Kidney capillary endothelial cell (primary cell): ENCODE measurements at regions not wholly inside any gene's neighbourhood (a gene's known extent, or its start where the extent isn't known, plus 50 kb on each side); places are given as distances from the start of the nearest gene placed in this dataset.

Experiments used
- DNase-seq: peaks from one replicate; pipeline ENCODE4 v3.0.0-alpha.2; 2018; ENCODE audit warnings: low spot score

GRCh38 chr2:173669888-173670287 is 295.3 kb downstream of the SP3 start:
- no peak for DNase-seq

GRCh38 chr2:173672573-173673340 is 292.4 kb downstream of the SP3 start:
- DNase-seq, result no peak

DNA sequence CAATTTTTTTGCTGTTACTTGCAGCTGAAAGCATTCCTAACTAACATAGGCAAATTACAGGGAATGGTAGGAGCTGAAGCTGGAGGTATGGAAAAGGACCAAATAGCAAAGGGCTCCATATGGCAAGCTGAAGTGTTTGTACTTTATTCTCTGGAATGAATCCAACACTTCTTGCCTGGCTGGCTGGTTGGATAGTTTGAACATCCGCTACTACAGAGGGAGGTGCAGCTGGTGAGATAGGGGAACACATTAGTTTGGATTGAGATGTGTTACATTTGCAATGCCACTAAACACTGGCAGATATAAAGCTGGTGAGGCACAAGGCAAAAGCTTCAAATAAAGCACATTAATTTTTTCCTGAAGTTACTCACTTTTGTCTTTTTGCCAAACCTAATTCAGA is 291.5 kb downstream of the SP3 start:
- no peak for DNase-seq

- no peak for DNase-seq
Measured at GRCh38 chr2:173676647-173677046, 288.5 kb downstream of the SP3 start.

DNA sequence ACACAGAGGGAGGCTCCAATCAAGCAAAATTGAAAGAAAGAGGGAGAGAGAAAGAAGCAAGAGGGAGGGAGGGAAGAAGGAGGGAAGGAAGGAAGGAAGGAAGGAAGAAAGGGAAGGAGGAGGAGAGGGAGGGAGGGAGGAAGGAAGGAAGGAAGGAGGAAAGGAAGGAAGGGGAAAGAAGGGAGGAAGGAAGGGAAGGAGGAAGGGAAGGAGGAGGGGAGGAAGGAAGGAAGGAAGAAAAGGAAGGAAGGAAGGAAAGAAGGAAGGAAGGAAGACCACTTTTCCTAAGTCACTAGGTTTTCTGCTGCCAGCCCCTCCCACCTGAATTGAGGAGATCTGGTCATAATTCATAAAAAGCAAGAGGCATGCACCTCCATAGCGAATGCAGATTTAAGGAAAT is 287.0 kb downstream of the SP3 start:
- DNase-seq, result no peak

- DNase-seq, result no peak
Measured at GRCh38 chr2:173680574-173680973, 284.6 kb downstream of the SP3 start.

GRCh38 chr2:173681881-173682650 is 283.1 kb downstream of the SP3 start:
- DNase-seq, result no peak

DNA sequence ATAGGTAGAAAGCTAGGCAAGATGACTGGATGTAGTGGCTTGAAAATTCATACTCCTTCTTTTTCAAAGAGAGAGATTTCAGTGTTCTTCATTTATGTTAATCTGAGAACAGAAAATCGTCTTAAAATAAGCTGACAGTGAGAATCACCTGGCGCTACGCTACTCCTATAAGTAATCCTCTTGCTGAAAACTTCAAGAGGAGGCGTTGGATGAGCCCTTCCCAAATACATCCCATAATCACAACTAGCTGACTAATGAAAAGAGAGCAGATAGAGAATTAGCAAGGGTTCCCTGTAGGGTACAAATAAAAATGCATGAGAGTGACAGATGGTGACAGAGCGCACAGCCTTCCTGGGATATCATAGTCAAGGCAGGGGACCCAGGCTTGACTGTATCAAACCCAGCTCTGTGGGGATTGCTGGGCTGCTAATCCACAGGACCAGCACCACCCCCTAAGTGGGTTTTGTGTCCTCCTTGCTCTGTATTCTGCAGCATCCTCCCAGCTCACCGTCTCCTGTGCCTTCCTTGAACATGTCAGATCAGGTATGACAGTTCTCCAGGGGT is 280.2 kb downstream of the SP3 start:
- no peak for DNase-seq

- DNase-seq, result no peak
Measured at GRCh38 chr2:173690349-173690748, 274.8 kb downstream of the SP3 start.

DNA sequence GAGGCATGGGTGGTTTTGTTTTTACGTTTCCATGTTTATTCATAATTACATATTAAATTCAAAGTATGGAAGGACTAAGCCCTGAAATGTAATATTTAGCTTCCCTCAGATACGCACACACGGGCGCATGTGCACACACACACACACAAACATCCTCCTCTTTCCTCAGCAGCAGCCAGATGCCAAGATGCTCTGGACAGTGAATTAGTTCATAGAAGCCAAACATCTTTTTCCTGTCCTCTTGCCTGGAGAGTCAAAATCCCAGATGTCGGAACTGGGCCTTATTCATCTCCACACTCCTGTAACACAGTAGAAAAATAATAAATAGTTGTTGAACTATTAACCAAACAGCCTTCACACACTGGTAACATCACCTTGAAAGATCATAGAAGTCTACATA is 273.1 kb downstream of the SP3 start:
- no peak for DNase-seq

DNA sequence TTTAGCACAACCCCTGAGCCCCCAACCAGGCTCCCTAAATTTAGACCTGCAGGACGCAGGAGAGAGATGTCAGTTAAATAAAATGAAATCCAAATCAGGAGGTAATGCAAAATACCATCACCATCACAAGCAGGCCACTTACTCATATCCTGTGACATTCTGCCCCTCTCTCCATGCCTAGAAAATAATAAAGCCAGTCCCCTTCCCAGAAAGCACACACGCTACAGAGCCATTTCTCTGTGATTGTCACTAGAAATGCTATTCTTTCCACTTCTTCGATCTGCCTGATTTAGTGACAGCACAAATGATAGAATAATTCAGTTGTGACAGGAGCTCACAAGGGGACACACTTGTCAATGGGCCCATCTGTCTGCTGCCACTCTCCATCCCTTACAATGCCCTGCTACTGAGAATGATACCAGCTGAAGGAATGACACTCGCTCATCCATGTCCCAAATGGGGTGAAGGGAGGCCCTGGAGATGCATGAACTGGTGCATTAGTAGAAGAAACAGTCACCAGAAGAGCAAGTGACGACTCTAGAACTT is 272.1 kb downstream of the SP3 start:
- no peak for DNase-seq

- no peak for DNase-seq
Measured at GRCh38 chr2:173696274-173696673, 268.9 kb downstream of the SP3 start.

DNA sequence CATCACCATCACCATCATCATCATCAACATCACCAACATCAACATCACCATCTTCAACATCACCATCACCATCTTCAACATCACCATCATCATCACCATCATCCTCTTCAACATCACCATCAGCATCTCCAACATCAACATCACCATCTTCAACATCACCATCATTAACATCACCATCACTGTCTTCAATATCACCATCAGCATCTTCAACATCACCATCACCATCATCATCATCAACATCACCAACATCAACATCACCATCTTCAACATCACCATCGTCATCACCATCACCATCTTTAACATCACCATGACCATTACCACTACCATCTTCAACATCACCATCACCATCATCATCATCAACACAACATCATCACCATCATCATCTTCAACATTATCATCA is 267.2 kb downstream of the SP3 start:
- no peak for DNase-seq

DNA sequence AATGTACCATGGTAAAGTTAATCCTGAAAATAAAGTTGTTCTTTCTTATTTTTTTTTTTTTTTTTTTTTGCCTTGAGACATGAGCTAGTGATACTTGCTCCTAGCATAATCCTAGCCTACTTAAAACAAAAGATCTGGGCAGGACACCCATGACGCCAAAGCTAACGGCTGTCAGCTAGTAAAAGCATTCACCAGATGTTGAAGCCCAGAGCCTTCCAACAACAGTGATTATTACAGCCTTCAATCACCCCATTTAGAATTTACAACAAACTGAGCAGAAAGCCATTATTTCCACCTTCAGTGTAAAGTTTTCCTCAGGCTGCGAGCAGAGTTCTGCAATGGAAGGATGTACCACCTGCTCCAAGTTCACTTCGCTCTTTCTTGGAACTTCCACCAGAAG is 259.5 kb downstream of the SP3 start:
- DNase-seq, result no peak

GRCh38 chr2:173706936-173707335 is 258.2 kb downstream of the SP3 start:
- DNase-seq, result no peak

DNA sequence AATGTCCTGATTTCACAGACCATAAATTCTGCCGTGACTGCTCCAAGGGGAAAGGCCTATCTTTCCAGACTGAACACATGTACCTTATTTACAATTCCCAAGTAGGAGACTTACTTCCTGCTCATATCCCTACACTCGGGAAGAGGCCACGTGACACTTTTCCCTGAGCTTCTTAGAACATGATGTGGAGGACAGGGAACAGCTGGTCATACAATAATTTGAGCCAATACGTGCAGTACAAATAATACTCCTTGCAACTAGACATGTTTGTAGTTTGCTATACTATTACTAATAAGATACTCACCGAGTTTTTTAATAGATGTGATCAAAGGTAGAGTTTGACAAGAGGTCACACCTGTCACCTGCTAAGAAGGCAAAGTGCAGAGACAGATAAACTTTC is 256.4 kb downstream of the SP3 start:
- no peak for DNase-seq

- DNase-seq, result no peak
Measured at GRCh38 chr2:173711816-173712215, 253.4 kb downstream of the SP3 start.

GRCh38 chr2:173713904-173714555 is 251.1 kb downstream of the SP3 start:
- no peak for DNase-seq

DNA sequence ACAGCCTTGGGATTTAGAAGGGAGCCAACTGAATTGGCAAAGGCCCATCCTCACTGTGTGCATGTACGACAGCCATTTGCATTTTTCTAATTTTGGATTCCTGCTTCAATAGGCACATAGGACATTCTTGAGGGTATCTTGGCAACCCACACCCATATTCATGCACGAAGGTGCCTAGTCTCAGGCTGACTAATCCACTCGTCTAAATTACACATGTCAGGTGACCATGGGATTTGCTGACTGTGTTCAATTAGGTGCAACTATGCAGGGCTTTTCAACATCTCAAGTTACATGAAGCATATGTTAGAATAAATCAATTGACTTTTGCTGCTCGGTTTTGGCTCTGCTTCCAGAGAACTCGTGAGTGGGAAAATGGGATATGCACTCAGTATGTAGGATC is 249.7 kb downstream of the SP3 start:
- no peak for DNase-seq

GRCh38 chr2:173716458-173717052 is 248.6 kb downstream of the SP3 start:
- no peak for DNase-seq

- DNase-seq, result no peak
Measured at GRCh38 chr2:173719471-173719870, 245.7 kb downstream of the SP3 start.

DNA sequence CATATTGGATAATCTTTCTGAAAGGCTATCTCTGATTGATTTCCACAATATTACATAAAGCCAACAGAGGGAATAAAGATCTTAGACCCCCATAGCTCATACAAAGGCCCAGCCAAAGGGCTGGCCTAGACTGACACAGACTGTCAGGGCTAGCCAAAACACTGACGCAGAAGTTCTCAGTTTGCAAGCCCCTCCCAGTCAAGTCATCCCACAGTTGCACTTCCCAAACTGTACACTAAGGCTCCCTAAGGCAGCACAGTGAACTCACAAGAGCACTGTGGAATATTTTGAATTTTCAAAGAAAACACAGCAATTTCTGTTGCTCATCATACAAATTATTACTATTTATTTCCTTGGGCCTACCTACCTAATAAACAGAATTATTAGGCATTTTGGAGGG is 244.9 kb downstream of the SP3 start:
- DNase-seq, result no peak
